PC-9 (cell line): ENCODE measurements at regions not wholly inside any gene's neighbourhood (a gene's known extent, or its start where the extent isn't known, plus 50 kb on each side); places are given as distances from the start of the nearest gene placed in this dataset.

Experiments
- CTCF ChIP-seq: fragments of 200-600 bp; sonication (generic); conservative IDR thresholded peaks from 2 replicates; pipeline ENCODE4 v1.6.1; 2017; ENCODE audit warnings: mixed run types, antibody characterized with exemption, mild to moderate bottlenecking, moderate library complexity
- EZH2 ChIP-seq: fragments of 200-600 bp; sonication (generic); IDR thresholded peaks from 2 replicates; pipeline ENCODE4 v1.8.0; 2017; ENCODE audit warnings: antibody characterized with exemption, low read depth

- no peak for TF ChIP-seq EZH2
- no peak for TF ChIP-seq CTCF
Measured at GRCh38 chr11:95541715-95542114, 247.9 kb downstream of the FAM76B start.
